Stimulated activated CD4-positive, alpha-beta T cell treated with anti-CD3 and anti-CD28 coated beads, Interleukin-2, amount 100 ng/mL, for 48 hours (primary cell): ENCODE measurements at regions not wholly inside any gene's neighbourhood (a gene's known extent, or its start where the extent isn't known, plus 50 kb on each side); places are given as distances from the start of the nearest gene placed in this dataset.
"Not testable (repeated sequence)": the region's sequence is repeated elsewhere in the genome, so short reads cannot be mapped to it uniquely, and the experiment has no call there.

Experiments used
- DNase-seq, 2 donors: peaks; one replicate each; pipeline ENCODE4 v3.0.0-alpha.2; 2020

GRCh38 chr4:154030152-154030551, 241.3 kb upstream of the SFRP2 start:
- no peak for DNase-seq

GRCh38 chr4:154029171-154029570, 240.3 kb upstream of the SFRP2 start:
- DNase-seq = no peak

- no peak for DNase-seq
These were observed 236.2 kb upstream of the SFRP2 start for GRCh38 chr4:154025110-154025509.

- DNase-seq = peak in 1 of 2 donors; percentile 1
These were observed 235.3 kb upstream of the SFRP2 start for GRCh38 chr4:154024097-154024694.

GRCh38 chr4:154023671-154024070, 234.8 kb upstream of the SFRP2 start:
- DNase-seq = not testable (repeated sequence)

GRCh38 chr4:154019811-154020210, 230.9 kb upstream of the SFRP2 start:
- no peak for DNase-seq

- DNase-seq = peak; percentile 10 to 12
These were observed 229.8 kb upstream of the SFRP2 start for GRCh38 chr4:154018659-154019058.

GRCh38 chr4:154015578-154015977, 226.7 kb upstream of the SFRP2 start:
- DNase-seq = no peak

- no peak for DNase-seq
These were observed 225.8 kb upstream of the SFRP2 start for GRCh38 chr4:154014407-154015321.

GRCh38 chr4:154013576-154013975, 224.7 kb upstream of the SFRP2 start:
- no peak for DNase-seq

- DNase-seq = no peak
These were observed 221.5 kb upstream of the SFRP2 start for GRCh38 chr4:154010371-154010770.

GRCh38 chr4:154009788-154010187, 220.9 kb upstream of the SFRP2 start:
- no peak for DNase-seq

GRCh38 chr4:154009191-154009590, 220.3 kb upstream of the SFRP2 start:
- no peak for DNase-seq

- DNase-seq = no peak
These were observed 216.3 kb upstream of the SFRP2 start for GRCh38 chr4:154005171-154005520.

GRCh38 chr4:154004507-154005170, 215.8 kb upstream of the SFRP2 start:
- DNase-seq = no peak

GRCh38 chr4:154004016-154004415, 215.1 kb upstream of the SFRP2 start:
- DNase-seq = no peak

- no peak for DNase-seq
These were observed 214.5 kb upstream of the SFRP2 start for GRCh38 chr4:154003378-154003777.

- DNase-seq = no peak
These were observed 212.3 kb upstream of the SFRP2 start for GRCh38 chr4:154001193-154001592.

GRCh38 chr4:153997516-153997915, 208.6 kb upstream of the SFRP2 start:
- no peak for DNase-seq

GRCh38 chr4:153989505-153989904, 200.6 kb upstream of the SFRP2 start:
- DNase-seq = no peak

- no peak for DNase-seq
These were observed 199.8 kb upstream of the SFRP2 start for GRCh38 chr4:153988492-153989363.

GRCh38 chr4:153987291-153987690, 198.4 kb upstream of the SFRP2 start:
- DNase-seq = no peak

GRCh38 chr4:153976954-153977353, 188.1 kb upstream of the SFRP2 start:
- DNase-seq = no peak
